Keratinocyte (primary cell): ENCODE measurements at regions not wholly inside any gene's neighbourhood (a gene's known extent, or its start where the extent isn't known, plus 50 kb on each side); places are given as distances from the start of the nearest gene placed in this dataset.

Experiments
- EZH2 ChIP-seq: IDR thresholded peaks from one replicate; pipeline ENCODE4 v1.6.1; 2012; ENCODE audit warnings: inconsistent platforms, mild to moderate bottlenecking, low read length, moderate library complexity
- TF ChIP-seq, protein P1 (sequence below), 3 experiments: IDR thresholded peaks in 1 of 3; conservative IDR thresholded peaks in 1 of 3; optimal IDR thresholded peaks in 1 of 3; 2 replicates in 2 of 3; 3 replicates in 1 of 3; pipeline versions ENCODE3 to v1.5.1; 2011; ENCODE audit warnings: low read length in 3 of 3, mild to moderate bottlenecking in 3 of 3, moderate library complexity in 2 of 3, control low read depth in 1 of 3, inconsistent platforms in 1 of 3; ENCODE audit not compliant: insufficient read depth in 2 of 3; ENCODE audit errors: extremely low read depth in 1 of 3

DNA sequence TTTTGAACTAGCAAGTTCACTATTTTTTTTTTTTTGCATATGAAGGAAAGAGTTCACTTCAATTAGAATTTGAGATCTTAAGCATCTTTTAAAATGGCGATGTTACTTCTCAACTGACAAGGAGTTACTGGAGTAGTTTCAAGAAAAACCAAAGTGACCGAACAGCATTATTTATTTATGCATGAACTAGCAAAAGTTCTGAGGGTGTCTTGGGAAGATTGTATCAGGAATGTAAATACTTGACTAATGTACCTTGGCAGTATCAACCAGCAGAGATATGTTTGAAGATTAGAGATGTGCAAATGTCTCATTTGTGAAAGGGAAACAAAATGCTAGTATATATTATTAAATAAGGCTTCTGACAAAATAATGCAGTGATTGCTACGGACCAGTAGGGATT lies 203.9 kb downstream of the KBTBD8 start:
- TF ChIP-seq, protein P1, sequence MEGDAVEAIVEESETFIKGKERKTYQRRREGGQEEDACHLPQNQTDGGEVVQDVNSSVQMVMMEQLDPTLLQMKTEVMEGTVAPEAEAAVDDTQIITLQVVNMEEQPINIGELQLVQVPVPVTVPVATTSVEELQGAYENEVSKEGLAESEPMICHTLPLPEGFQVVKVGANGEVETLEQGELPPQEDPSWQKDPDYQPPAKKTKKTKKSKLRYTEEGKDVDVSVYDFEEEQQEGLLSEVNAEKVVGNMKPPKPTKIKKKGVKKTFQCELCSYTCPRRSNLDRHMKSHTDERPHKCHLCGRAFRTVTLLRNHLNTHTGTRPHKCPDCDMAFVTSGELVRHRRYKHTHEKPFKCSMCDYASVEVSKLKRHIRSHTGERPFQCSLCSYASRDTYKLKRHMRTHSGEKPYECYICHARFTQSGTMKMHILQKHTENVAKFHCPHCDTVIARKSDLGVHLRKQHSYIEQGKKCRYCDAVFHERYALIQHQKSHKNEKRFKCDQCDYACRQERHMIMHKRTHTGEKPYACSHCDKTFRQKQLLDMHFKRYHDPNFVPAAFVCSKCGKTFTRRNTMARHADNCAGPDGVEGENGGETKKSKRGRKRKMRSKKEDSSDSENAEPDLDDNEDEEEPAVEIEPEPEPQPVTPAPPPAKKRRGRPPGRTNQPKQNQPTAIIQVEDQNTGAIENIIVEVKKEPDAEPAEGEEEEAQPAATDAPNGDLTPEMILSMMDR (optimal IDR thresholded peaks at IDR 0.05 in 1 of 3, IDR thresholded peaks at IDR 0.05 in 1 of 3, conservative IDR thresholded peaks at IDR 0.05 in 1 of 3; ENCODE audit: extremely low read depth in 1 of 3, insufficient read depth in 2 of 3, low read length in 3 of 3), result no peak
- no peak for TF ChIP-seq EZH2
